ENCODE measurements at regions not wholly inside any gene's neighbourhood (a gene's known extent, or its start where the extent isn't known, plus 50 kb on each side); places are given as distances from the start of the nearest gene placed in this dataset.

DNA sequence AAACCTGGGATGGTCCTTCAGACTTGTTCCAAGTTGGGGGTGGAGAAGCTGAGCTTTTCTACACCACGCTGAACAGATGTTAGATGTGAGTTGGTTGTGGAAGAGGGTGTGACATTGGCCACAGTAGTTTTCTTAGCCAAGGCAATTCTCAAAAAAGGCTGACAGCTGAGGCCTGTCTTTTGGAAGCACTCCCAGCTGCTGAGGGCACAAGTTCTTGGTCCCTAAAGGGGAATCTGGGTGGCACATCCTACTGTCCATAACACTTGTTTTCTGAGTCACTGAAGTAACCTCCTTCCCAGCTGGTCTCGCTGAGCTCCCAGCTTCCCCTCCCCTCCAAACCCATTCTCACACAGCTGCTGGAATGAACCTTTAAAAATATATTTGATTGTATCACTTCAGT, 375.7 kb upstream of the KIRREL3 start:
- BruUV-seq (replicated peaks) = no TSS peak
- H3K4me3 ChIP-seq (ENCODE audit: low read depth, low read length, poor library complexity, severe bottlenecking) = no peak overlapping the region
- CTCF ChIA-PET (ENCODE audit: unreplicated experiment) = no interaction called here
- intact Hi-C loops (cut with micrococcal nuclease; ENCODE audit: unreplicated experiment) = no loop called here
- H3K9me3 ChIP-seq (ENCODE audit: low read length) = no peaks in the 10 kb centered on the region
- no peaks in the 10 kb centered on the region for H3K36me3 ChIP-seq (ENCODE audit: insufficient read depth, low read length)
- no peak overlapping the region for H3K4me2 ChIP-seq (ENCODE audit: low read length)
- POLR2A ChIA-PET = interaction anchor here (0.6 to 1.1 kb wide), 3 partner anchors 24 to 87 kb away, joined by 3 to 4 read pairs (median 3); no protein-coding TSS in a partner anchor
- no peak for DNase-seq (ENCODE audit: low spot score)
- H4K20me1 ChIP-seq (ENCODE audit: insufficient read depth, low read length) = no peaks in the 10 kb centered on the region
- H3K79me2 ChIP-seq (ENCODE audit: insufficient read depth, low read depth, low read length) = no peaks in the 10 kb centered on the region
- H3K27ac ChIP-seq (ENCODE audit: low read depth, low read length, poor library complexity, severe bottlenecking) = no peak overlapping the region
- no peaks in the 10 kb centered on the region for H3K9me2 ChIP-seq (ENCODE audit: insufficient read depth, low read length)
- no peak for TF ChIP-seq EZH2phosphoT487 (IDR thresholded peaks at IDR 0.05; ENCODE audit: borderline replicate concordance, low read depth, low read length)
- no peak overlapping the region for H2AFZ ChIP-seq (ENCODE audit: low read length)
- no peaks in the 10 kb centered on the region for H3K4me1 ChIP-seq (ENCODE audit: insufficient read depth, low read length, poor library complexity, severe bottlenecking)

DNA sequence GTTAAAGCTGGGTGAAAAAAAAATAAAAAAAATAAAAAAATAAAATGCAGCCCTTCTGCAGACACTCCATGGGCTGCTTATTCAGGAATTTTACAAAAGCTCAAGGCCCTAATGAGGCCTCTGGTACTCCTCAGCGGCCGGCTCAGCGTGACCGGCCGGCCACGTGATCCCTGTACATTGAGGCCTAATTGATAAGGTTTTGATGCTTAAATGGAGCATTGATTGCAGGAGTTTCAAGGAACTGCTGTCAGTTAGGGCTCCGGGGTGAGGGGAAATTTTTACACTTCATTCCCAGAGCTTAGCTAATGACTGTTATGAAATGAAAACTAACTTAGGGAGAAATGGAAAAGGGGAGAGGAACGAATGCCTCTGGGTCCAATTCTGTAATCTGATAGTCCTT, 368.8 kb upstream of the KIRREL3 start:
- Histone ChIP-seq H3K27ac (ENCODE audit: low read depth, low read length, poor library complexity, severe bottlenecking) (no peak overlapping the region), H3K36me3 (ENCODE audit: insufficient read depth, low read length) (no peaks in the 10 kb centered on the region), H3K79me2 (ENCODE audit: insufficient read depth, low read depth, low read length) (no peaks in the 10 kb centered on the region), H2AFZ (ENCODE audit: low read length) (no peak overlapping the region), H3K4me1 (ENCODE audit: insufficient read depth, low read length, poor library complexity, severe bottlenecking) (no peaks in the 10 kb centered on the region), H4K20me1 (ENCODE audit: insufficient read depth, low read length) (no peaks in the 10 kb centered on the region), H3K4me2 (ENCODE audit: low read length) (no peak overlapping the region), H3K4me3 (ENCODE audit: low read depth, low read length, poor library complexity, severe bottlenecking) (no peak overlapping the region), H3K9me2 (ENCODE audit: insufficient read depth, low read length) (no peaks in the 10 kb centered on the region), H3K9me3 (ENCODE audit: low read length) (no peaks in the 10 kb centered on the region)
- intact Hi-C loops (cut with micrococcal nuclease; ENCODE audit: unreplicated experiment) = no loop called here
- DNase-seq (ENCODE audit: low spot score) = no peak
- BruUV-seq (replicated peaks) = no TSS peak
- ChIA-PET POLR2A (interaction anchor here (0.9 kb wide), 1 partner anchor 8 kb away, joined by 3 read pairs; no protein-coding TSS in a partner anchor), CTCF (ENCODE audit: unreplicated experiment) (no interaction called here)
- TF ChIP-seq EZH2phosphoT487 (IDR thresholded peaks at IDR 0.05; ENCODE audit: borderline replicate concordance, low read depth, low read length) (no peak), CTCF (conservative IDR thresholded peaks at IDR 0.05; ENCODE audit: low read length) (no peak)

DNA sequence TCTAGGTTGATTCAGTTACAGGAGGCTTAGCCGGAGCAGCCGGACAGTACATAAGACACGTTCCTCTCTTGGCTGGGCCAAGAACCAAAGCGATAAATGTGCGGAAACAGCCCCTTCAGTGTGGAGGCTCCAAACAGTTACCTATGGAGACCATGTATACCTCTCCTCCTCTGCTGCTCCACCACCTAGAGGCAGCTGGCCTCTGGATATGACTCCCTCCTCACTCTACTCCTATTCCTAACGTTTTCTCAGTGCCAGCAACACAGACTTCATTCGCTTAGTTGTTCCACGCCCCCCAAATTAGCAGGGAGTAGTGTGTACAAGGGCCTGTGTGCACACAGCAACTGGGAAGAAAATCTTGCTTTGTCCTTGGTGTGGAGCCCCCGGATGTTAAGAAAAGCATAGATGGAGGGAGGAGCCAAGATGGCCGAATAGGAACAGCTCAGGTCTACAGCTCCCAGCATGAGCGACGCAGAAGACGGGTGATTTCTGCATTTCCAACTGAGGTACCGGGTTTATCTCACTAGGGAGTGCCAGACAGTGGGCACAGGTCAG, 362.3 kb upstream of the KIRREL3 start:
- ChIA-PET POLR2A (no interaction called here), CTCF (ENCODE audit: unreplicated experiment) (no interaction called here)
- Histone ChIP-seq H3K79me2 (ENCODE audit: insufficient read depth, low read depth, low read length) (no peaks in the 10 kb centered on the region), H3K4me3 (ENCODE audit: low read depth, low read length, poor library complexity, severe bottlenecking) (no peak overlapping the region), H3K9me3 (ENCODE audit: low read length) (no peaks in the 10 kb centered on the region), H3K36me3 (ENCODE audit: insufficient read depth, low read length) (no peaks in the 10 kb centered on the region), H3K27ac (ENCODE audit: low read depth, low read length, poor library complexity, severe bottlenecking) (no peak overlapping the region), H2AFZ (ENCODE audit: low read length) (no peak overlapping the region), H4K20me1 (ENCODE audit: insufficient read depth, low read length) (no peaks in the 10 kb centered on the region), H3K9me2 (ENCODE audit: insufficient read depth, low read length) (no peaks in the 10 kb centered on the region), H3K4me2 (ENCODE audit: low read length) (no peak overlapping the region), H3K4me1 (ENCODE audit: insufficient read depth, low read length, poor library complexity, severe bottlenecking) (no peaks in the 10 kb centered on the region)
- no TSS peak for BruUV-seq (replicated peaks)
- intact Hi-C loops (cut with micrococcal nuclease; ENCODE audit: unreplicated experiment) = no loop called here
- TF ChIP-seq EZH2phosphoT487 (IDR thresholded peaks at IDR 0.05; ENCODE audit: borderline replicate concordance, low read depth, low read length) (no peak), CTCF (conservative IDR thresholded peaks at IDR 0.05; ENCODE audit: low read length) (no peak)
- no peak for DNase-seq (ENCODE audit: low spot score)
